Stimulated activated CD8-positive, alpha-beta memory T cell treated with anti-CD3 and anti-CD28 coated beads, Interleukin-7, amount 100 ng/mL, for 4 hours (primary cell): ENCODE measurements at regions not wholly inside any gene's neighbourhood (a gene's known extent, or its start where the extent isn't known, plus 50 kb on each side); places are given as distances from the start of the nearest gene placed in this dataset.
"Not testable (repeated sequence)": the region's sequence is repeated elsewhere in the genome, so short reads cannot be mapped to it uniquely, and the experiment has no call there.

ENCODE experiments used
- DNase-seq, 2 donors: peaks; one replicate each; pipeline ENCODE4 v3.0.0-alpha.2; 2020; ENCODE audit warnings: low read depth in 2 of 2

- DNase-seq: no peak
These were observed 283.8 kb downstream of the GATA3 start for GRCh38 chr10:8338177-8338766.

GRCh38 chr10:8344756-8345155 is 290.3 kb downstream of the GATA3 start:
- DNase-seq: no peak

GRCh38 chr10:8346861-8347260 is 292.4 kb downstream of the GATA3 start:
- no peak for DNase-seq

- DNase-seq: not testable (repeated sequence)
These were observed 293.1 kb downstream of the GATA3 start for GRCh38 chr10:8347614-8348013.

GRCh38 chr10:8349610-8350249 is 295.2 kb downstream of the GATA3 start:
- DNase-seq: no peak

GRCh38 chr10:8350250-8350967 is 295.9 kb downstream of the GATA3 start:
- no peak for DNase-seq

GRCh38 chr10:8352171-8353075 is 297.9 kb downstream of the GATA3 start:
- no peak for DNase-seq

- DNase-seq: no peak
These were observed 301.8 kb downstream of the GATA3 start for GRCh38 chr10:8356283-8356682.

GRCh38 chr10:8359467-8359866 is 305.0 kb downstream of the GATA3 start:
- no peak for DNase-seq

- no peak for DNase-seq
These were observed 305.9 kb downstream of the GATA3 start for GRCh38 chr10:8360365-8360764.

- DNase-seq: no peak
These were observed 306.5 kb downstream of the GATA3 start for GRCh38 chr10:8360814-8361509.

- DNase-seq: no peak
These were observed 307.0 kb downstream of the GATA3 start for GRCh38 chr10:8361510-8361844.

GRCh38 chr10:8365935-8366911 is 311.7 kb downstream of the GATA3 start:
- peak; percentile 13 to 38 for DNase-seq

GRCh38 chr10:8367672-8368411 is 313.4 kb downstream of the GATA3 start:
- not testable (repeated sequence) for DNase-seq

- DNase-seq: no peak
These were observed 315.2 kb downstream of the GATA3 start for GRCh38 chr10:8369666-8370065.

GRCh38 chr10:8374334-8374733 is 319.8 kb downstream of the GATA3 start:
- no peak for DNase-seq

GRCh38 chr10:8375137-8375536 is 320.6 kb downstream of the GATA3 start:
- DNase-seq: no peak

- no peak for DNase-seq
These were observed 323.9 kb downstream of the GATA3 start for GRCh38 chr10:8378198-8378983.
